Erythroblast (primary cell): ENCODE measurements at regions not wholly inside any gene's neighbourhood (a gene's known extent, or its start where the extent isn't known, plus 50 kb on each side); places are given as distances from the start of the nearest gene placed in this dataset.

Source experiments
- GATA1 ChIP-seq: IDR thresholded peaks from 2 replicates; pipeline ENCODE4 v1.6.1; 2011; ENCODE audit warnings: low read depth, mild to moderate bottlenecking, control low read depth, low read length, moderate library complexity
- POLR2A ChIP-seq: IDR thresholded peaks from 2 replicates; pipeline ENCODE4 v1.6.1; 2011; ENCODE audit warnings: mild to moderate bottlenecking, low read length

DNA sequence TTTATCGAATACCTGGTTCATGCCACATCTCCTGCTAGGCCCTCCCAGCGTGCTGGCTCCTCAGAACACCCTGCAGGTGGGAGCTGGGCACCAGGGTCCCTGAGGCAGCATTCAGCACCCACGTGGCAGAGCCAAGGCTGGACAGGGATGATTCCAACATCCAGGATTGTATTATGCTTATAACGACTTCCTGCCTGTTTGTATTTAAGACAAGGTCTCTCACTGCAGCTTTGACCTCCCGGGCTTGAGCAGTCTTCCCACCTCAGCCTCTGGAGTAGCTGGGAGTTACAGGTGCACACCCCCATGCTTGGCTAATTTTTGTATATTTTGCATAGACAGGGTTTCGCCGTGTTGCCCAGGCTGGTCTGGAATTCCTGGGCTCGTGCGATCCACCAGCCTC lies 64.7 kb upstream of the WNT7B start:
- TF ChIP-seq POLR2A, result no peak
- TF ChIP-seq GATA1, result no peak
